WTC11 (cell line): ENCODE measurements at regions not wholly inside any gene's neighbourhood (a gene's known extent, or its start where the extent isn't known, plus 50 kb on each side); places are given as distances from the start of the nearest gene placed in this dataset.

Source experiments
- ATAC-seq: fragments of 200-7000 bp; cut with Tn5 transposase; 2 replicates; pipeline ENCODE4 v1.10.0; 2021; ENCODE audit warnings: mild to moderate bottlenecking, moderate library complexity
- CTCF ChIA-PET: fragments of 300-600 bp; sonication (Branson Sonifier 250); formaldehyde crosslinking; loops from one replicate; lab custom pipeline; 2021; ENCODE audit warnings: antibody characterized with exemption; lab: Charles Lee
- POLR2A ChIA-PET: fragments of 350-600 bp; sonication (Branson Sonifier 250); formaldehyde crosslinking; loops from one replicate; lab custom pipeline; 2021; ENCODE audit warnings: antibody characterized with exemption; lab: Charles Lee
- DNase-seq: peaks from one replicate; pipeline ENCODE4 v3.0.0; 2021; ENCODE audit warnings: low spot score
- H3K27ac Mint-ChIP-seq: 2 replicates; pipeline ENCODE4 v1.8.0; 2021; ENCODE audit warnings: mixed read lengths
- H3K27me3 Mint-ChIP-seq: 2 replicates; pipeline ENCODE4 v1.8.0; 2021; ENCODE audit warnings: low read depth, mild to moderate bottlenecking, moderate library complexity, mixed read lengths
- H3K36me3 Mint-ChIP-seq: 2 replicates; pipeline ENCODE4 v1.8.0; 2021; ENCODE audit warnings: mixed read lengths
- H3K4me1 Mint-ChIP-seq: 2 replicates; pipeline ENCODE4 v1.8.0; 2022; ENCODE audit warnings: mixed read lengths
- H3K4me3 Mint-ChIP-seq: 2 replicates; pipeline ENCODE4 v1.8.0; 2021; ENCODE audit warnings: mild to moderate bottlenecking, moderate library complexity, mixed read lengths
- H3K9me3 Mint-ChIP-seq: 2 replicates; pipeline ENCODE4 v1.8.0; 2021; ENCODE audit warnings: mixed read lengths
- ATF6 ChIP-seq: sonication (generic); formaldehyde crosslinking; IDR thresholded peaks from 2 replicates; pipeline ENCODE4 v1.8.1; 2023; ENCODE audit warnings: mild to moderate bottlenecking, missing genetic modification reagents
- CREB1 ChIP-seq: sonication (generic); formaldehyde crosslinking; IDR thresholded peaks from 2 replicates; pipeline ENCODE4 v1.8.0; 2023; ENCODE audit warnings: mild to moderate bottlenecking, missing genetic modification reagents
- E2F1 ChIP-seq: sonication (generic); formaldehyde crosslinking; IDR thresholded peaks from 2 replicates; pipeline ENCODE4 v1.8.0; 2022; ENCODE audit warnings: mild to moderate bottlenecking, missing genetic modification reagents
- ESRRA ChIP-seq: sonication (generic); formaldehyde crosslinking; IDR thresholded peaks from 2 replicates; pipeline ENCODE4 v1.8.1; 2022; ENCODE audit warnings: mild to moderate bottlenecking, missing genetic modification reagents, borderline replicate concordance
- FOXJ3 ChIP-seq: sonication (generic); formaldehyde crosslinking; IDR thresholded peaks from 2 replicates; pipeline ENCODE4 v1.9.0; 2021; ENCODE audit warnings: missing genetic modification reagents, mild to moderate bottlenecking, borderline replicate concordance
- GABPB1 ChIP-seq: sonication (generic); formaldehyde crosslinking; IDR thresholded peaks from 2 replicates; pipeline ENCODE4 v1.8.1; 2023; ENCODE audit warnings: mild to moderate bottlenecking, missing genetic modification reagents
- JAZF1 ChIP-seq: fragments of 250-450 bp; sonication (Bioruptor Pico); IDR thresholded peaks from 2 replicates; pipeline ENCODE4 v1.9.0; 2021; ENCODE audit warnings: moderate library complexity, mild to moderate bottlenecking, inconsistent platforms
- NFE2L1 ChIP-seq: sonication (generic); formaldehyde crosslinking; IDR thresholded peaks from 2 replicates; pipeline ENCODE4 v1.8.1; 2023; ENCODE audit warnings: missing genetic modification reagents
- NFYB ChIP-seq: sonication (generic); formaldehyde crosslinking; conservative IDR thresholded peaks from 2 replicates; pipeline ENCODE4 v1.8.0; 2022; ENCODE audit warnings: low read depth, missing genetic modification reagents
- NR3C1 ChIP-seq: sonication (generic); formaldehyde crosslinking; conservative IDR thresholded peaks from 2 replicates; pipeline ENCODE4 v1.8.1; 2023; ENCODE audit warnings: low read depth, mild to moderate bottlenecking, missing genetic modification reagents
- SP1 ChIP-seq: sonication (generic); formaldehyde crosslinking; conservative IDR thresholded peaks from 2 replicates; pipeline ENCODE4 v1.8.1; 2022; ENCODE audit warnings: missing genetic modification reagents
- ZNF121 ChIP-seq: sonication (generic); formaldehyde crosslinking; IDR thresholded peaks from 2 replicates; pipeline ENCODE4 v1.8.0; 2023; ENCODE audit warnings: missing genetic modification reagents
- ZNF232 ChIP-seq: sonication (generic); formaldehyde crosslinking; IDR thresholded peaks from 2 replicates; pipeline ENCODE4 v1.8.0; 2022; ENCODE audit warnings: mild to moderate bottlenecking, missing genetic modification reagents
- ZNF416 ChIP-seq: fragments of 250-450 bp; sonication (Bioruptor Pico); IDR thresholded peaks from 2 replicates; pipeline ENCODE4 v1.9.0; 2021; ENCODE audit warnings: mild to moderate bottlenecking, inconsistent platforms
- ZNF532 ChIP-seq: fragments of 250-450 bp; sonication (Bioruptor Pico); IDR thresholded peaks from 2 replicates; pipeline ENCODE4 v1.9.0; 2021; ENCODE audit warnings: mild to moderate bottlenecking, borderline replicate concordance
- ZNF671 ChIP-seq: fragments of 250-450 bp; sonication (Bioruptor Pico); IDR thresholded peaks from 2 replicates; pipeline ENCODE4 v1.8.0; 2021; ENCODE audit warnings: mild to moderate bottlenecking
- ZSCAN18 ChIP-seq: fragments of 250-450 bp; sonication (Bioruptor Pico); IDR thresholded peaks from 2 replicates; pipeline ENCODE4 v2.1.2; 2022; ENCODE audit warnings: mild to moderate bottlenecking, moderate library complexity

GRCh38 chr2:53463806-53464726 lies 303.5 kb upstream of the CHAC2 start:
- H3K27me3 Mint-ChIP-seq: no peaks in the 10 kb centered on the region
- H3K4me1 Mint-ChIP-seq: no peaks in the 10 kb centered on the region
- no peak for ATAC-seq

GRCh38 chr2:53460937-53461336 lies 306.7 kb upstream of the CHAC2 start:
- ATAC-seq (no peak), DNase-seq (no peak)
- no peak overlapping the region for H3K27ac Mint-ChIP-seq
- H3K4me1 Mint-ChIP-seq: peaks cover 4% of the 10 kb centered on the region
- no peaks in the 10 kb centered on the region for H3K36me3 Mint-ChIP-seq
- ChIA-PET CTCF (no interaction called here), POLR2A (no interaction called here)
- H3K27me3 Mint-ChIP-seq: no peaks in the 10 kb centered on the region
- no peak overlapping the region for H3K4me3 Mint-ChIP-seq
- TF ChIP-seq NR3C1 (CRISPR knock-in tag) (no peak), SP1 (CRISPR knock-in tag) (no peak), E2F1 (CRISPR knock-in tag) (no peak), ATF6 (CRISPR knock-in tag) (no peak), ZSCAN18 (CRISPR knock-in tag) (no peak), ZNF671 (CRISPR knock-in tag) (no peak), ZNF121 (no peak), NFYB (CRISPR knock-in tag) (no peak), NFE2L1 (CRISPR knock-in tag) (no peak)
- H3K9me3 Mint-ChIP-seq: peaks cover 25% of the 10 kb centered on the region

More at GRCh38 chr2:53463806-53464726, 303.5 kb upstream of the CHAC2 start:
- TF ChIP-seq JAZF1 (CRISPR knock-in tag) (no peak), ZNF416 (CRISPR knock-in tag) (no peak), ZNF232 (no peak), NFYB (CRISPR knock-in tag) (no peak), FOXJ3 (CRISPR knock-in tag) (no peak), CREB1 (no peak), SP1 (CRISPR knock-in tag) (no peak), ZNF532 (no peak), GABPB1 (CRISPR knock-in tag) (no peak), ESRRA (CRISPR knock-in tag) (no peak)
- Mint-ChIP-seq H3K27ac (no peak overlapping the region), H3K9me3 (peaks cover 11% of the 10 kb centered on the region; the same call in 1 of the 2 replicates), H3K36me3 (no peaks in the 10 kb centered on the region), H3K4me3 (no peak overlapping the region)
- ChIA-PET CTCF (interaction anchor here (1.1 kb wide), 1 partner anchor 42 kb away, joined by 4 read pairs; no protein-coding TSS in a partner anchor), POLR2A (no interaction called here)
- no peak for DNase-seq
